ENCODE measurements at regions not wholly inside any gene's neighbourhood (a gene's known extent, or its start where the extent isn't known, plus 50 kb on each side); places are given as distances from the start of the nearest gene placed in this dataset.

DNA sequence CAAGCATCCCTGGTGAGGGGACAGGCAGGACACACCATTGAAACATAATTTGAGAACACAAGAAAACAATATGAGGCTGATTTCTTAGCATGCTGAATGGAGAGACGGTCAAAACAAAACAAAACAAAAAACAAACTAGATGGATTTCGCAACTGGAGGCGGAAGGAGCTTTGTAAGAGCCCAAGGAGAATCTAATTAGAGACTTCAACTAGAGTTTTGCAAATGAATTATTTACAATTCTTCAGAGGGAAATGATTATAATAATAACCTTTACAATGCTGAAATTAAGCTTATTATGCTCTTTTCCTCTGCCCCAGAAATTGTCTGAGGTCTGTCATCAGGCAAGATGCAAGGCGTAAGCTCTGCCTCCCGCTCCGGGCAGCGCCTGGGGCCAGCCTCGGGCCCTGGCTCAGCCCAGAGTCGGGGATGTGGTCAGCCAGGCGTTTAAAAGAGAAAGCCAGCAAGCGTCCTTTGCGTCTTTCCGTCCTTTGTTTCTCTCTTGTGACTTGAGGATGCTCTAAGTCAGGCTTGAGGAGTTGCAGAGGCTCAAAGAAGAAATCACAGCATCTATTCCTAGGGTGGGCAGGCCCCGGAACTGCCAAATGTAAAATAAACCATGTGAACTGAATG lies 139.6 kb downstream of the TWIST2 start:
- no peaks in the 10 kb centered on the region for H3K9me3 ChIP-seq (ENCODE audit: control insufficient read depth in 4 of 4, low read length in 3 of 4)
- WGBS: 83% methylated on average over 14 of the region's 14 CpGs
- DNase-seq (ENCODE audit: low spot score): no peak

More for the DNA sequence above, 139.6 kb downstream of the TWIST2 start:
- Histone ChIP-seq H3K4me1 (ENCODE audit: control insufficient read depth in 4 of 4, insufficient read depth in 4 of 4, low read length in 3 of 4) (no peaks in the 10 kb centered on the region), H3K27ac (ENCODE audit: low read depth in 1 of 2, low read length in 2 of 2) (no peak overlapping the region), H3K9ac (ENCODE audit: low read depth in 1 of 2, low read length in 2 of 2) (no peak overlapping the region), H3K27me3 (ENCODE audit: control insufficient read depth in 4 of 4, insufficient read depth in 4 of 4, low read length in 3 of 4) (peaks cover 0 to 2% (median 0%) of the 10 kb centered on the region in 4 donors), H3K36me3 (ENCODE audit: control insufficient read depth in 4 of 4, insufficient read depth in 3 of 4, low read depth in 1 of 4, low read length in 3 of 4) (no peaks in the 10 kb centered on the region), H3K4me3 (ENCODE audit: low read depth in 1 of 3, low read length in 3 of 3) (no peak overlapping the region)
- TF ChIP-seq TAF1 (conservative IDR thresholded peaks at IDR 0.05): no peak
- TF ChIP-seq REST (IDR thresholded peaks at IDR 0.05): no peak
- TF ChIP-seq FOXA1 (IDR thresholded peaks at IDR 0.05): no peak
- TF ChIP-seq GABPA (IDR thresholded peaks at IDR 0.05 in 1 of 2, conservative IDR thresholded peaks at IDR 0.05 in 1 of 2): no peak
- TF ChIP-seq, protein P1, sequence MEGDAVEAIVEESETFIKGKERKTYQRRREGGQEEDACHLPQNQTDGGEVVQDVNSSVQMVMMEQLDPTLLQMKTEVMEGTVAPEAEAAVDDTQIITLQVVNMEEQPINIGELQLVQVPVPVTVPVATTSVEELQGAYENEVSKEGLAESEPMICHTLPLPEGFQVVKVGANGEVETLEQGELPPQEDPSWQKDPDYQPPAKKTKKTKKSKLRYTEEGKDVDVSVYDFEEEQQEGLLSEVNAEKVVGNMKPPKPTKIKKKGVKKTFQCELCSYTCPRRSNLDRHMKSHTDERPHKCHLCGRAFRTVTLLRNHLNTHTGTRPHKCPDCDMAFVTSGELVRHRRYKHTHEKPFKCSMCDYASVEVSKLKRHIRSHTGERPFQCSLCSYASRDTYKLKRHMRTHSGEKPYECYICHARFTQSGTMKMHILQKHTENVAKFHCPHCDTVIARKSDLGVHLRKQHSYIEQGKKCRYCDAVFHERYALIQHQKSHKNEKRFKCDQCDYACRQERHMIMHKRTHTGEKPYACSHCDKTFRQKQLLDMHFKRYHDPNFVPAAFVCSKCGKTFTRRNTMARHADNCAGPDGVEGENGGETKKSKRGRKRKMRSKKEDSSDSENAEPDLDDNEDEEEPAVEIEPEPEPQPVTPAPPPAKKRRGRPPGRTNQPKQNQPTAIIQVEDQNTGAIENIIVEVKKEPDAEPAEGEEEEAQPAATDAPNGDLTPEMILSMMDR (IDR thresholded peaks at IDR 0.05; ENCODE audit: low read depth, low read length, missing input control): no peak
- no peak for TF ChIP-seq ZBTB33 (IDR thresholded peaks at IDR 0.05)
- TF ChIP-seq RXRA (IDR thresholded peaks at IDR 0.05): no peak
- no peak for TF ChIP-seq YY1 (IDR thresholded peaks at IDR 0.05)
- no peak for TF ChIP-seq SP1 (IDR thresholded peaks at IDR 0.05)
- TF ChIP-seq HNF4A (conservative IDR thresholded peaks at IDR 0.05): no peak
